Mucosa of descending colon (tissue), 3 donors: ENCODE measurements at regions not wholly inside any gene's neighbourhood (a gene's known extent, or its start where the extent isn't known, plus 50 kb on each side); places are given as distances from the start of the nearest gene placed in this dataset.

Experiments
- ATAC-seq: fragments of 200-7000 bp; cut with Tn5 transposase; one replicate; pipeline ENCODE4 v1.9.1; 2020; ENCODE audit warnings: mild to moderate bottlenecking, moderate library complexity
- DNase-seq, 3 donors: peaks; one replicate each; pipeline ENCODE4 v3.0.0-alpha.2; 2020
- H3K36me3 ChIP-seq: fragments of 200-600 bp; one replicate; pipeline ENCODE4 v1.8.0; 2021; ENCODE audit warnings: low read depth, mild to moderate bottlenecking
- H3K4me1 ChIP-seq: fragments of 200-600 bp; one replicate; pipeline ENCODE4 v1.8.0; 2021; ENCODE audit warnings: low read depth, mild to moderate bottlenecking
- H3K4me3 ChIP-seq: fragments of 200-600 bp; one replicate; pipeline ENCODE4 v1.8.0; 2021; ENCODE audit warnings: mild to moderate bottlenecking
- H3K9me3 ChIP-seq: fragments of 200-600 bp; one replicate; pipeline ENCODE4 v1.8.0; 2021; ENCODE audit warnings: mild to moderate bottlenecking
- intact Hi-C, 2 donors: fragments of 100-400 bp; cut with DNase I in 1 of 2; cut with micrococcal nuclease in 1 of 2; formaldehyde crosslinking; loops; one replicate each; pipeline versions ENCODE4 v1.11.0 to v1.11.1; 2022; cut with DNase I, micrococcal nuclease
- TF ChIP-seq, protein P1 (sequence below): fragments of 200-600 bp; IDR thresholded peaks from one replicate; pipeline ENCODE4 v1.8.0; 2022; ENCODE audit warnings: antibody characterized with exemption, mild to moderate bottlenecking
- donor health status: DM: no; HTN: no; CAD: no; lungs with moderate emphysema.
- donor health status: DM: no; HTN: no; CAD: no.
- donor health status: DM: no; HTN: yes; CAD: no.

- H3K36me3 ChIP-seq = no peaks in the 10 kb centered on the region
- H3K4me3 ChIP-seq = no peak overlapping the region
- TF ChIP-seq, protein P1, sequence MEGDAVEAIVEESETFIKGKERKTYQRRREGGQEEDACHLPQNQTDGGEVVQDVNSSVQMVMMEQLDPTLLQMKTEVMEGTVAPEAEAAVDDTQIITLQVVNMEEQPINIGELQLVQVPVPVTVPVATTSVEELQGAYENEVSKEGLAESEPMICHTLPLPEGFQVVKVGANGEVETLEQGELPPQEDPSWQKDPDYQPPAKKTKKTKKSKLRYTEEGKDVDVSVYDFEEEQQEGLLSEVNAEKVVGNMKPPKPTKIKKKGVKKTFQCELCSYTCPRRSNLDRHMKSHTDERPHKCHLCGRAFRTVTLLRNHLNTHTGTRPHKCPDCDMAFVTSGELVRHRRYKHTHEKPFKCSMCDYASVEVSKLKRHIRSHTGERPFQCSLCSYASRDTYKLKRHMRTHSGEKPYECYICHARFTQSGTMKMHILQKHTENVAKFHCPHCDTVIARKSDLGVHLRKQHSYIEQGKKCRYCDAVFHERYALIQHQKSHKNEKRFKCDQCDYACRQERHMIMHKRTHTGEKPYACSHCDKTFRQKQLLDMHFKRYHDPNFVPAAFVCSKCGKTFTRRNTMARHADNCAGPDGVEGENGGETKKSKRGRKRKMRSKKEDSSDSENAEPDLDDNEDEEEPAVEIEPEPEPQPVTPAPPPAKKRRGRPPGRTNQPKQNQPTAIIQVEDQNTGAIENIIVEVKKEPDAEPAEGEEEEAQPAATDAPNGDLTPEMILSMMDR = no peak
- intact Hi-C loops = no loop called here
- no peaks in the 10 kb centered on the region for H3K4me1 ChIP-seq
- no peaks in the 10 kb centered on the region for H3K9me3 ChIP-seq
- no peak for ATAC-seq
- DNase-seq = no peak
Observed at GRCh38 chr10:129333706-129334105, 133.3 kb upstream of the MGMT start.

- no peak overlapping the region for H3K4me3 ChIP-seq
- H3K9me3 ChIP-seq = no peaks in the 10 kb centered on the region
- no peaks in the 10 kb centered on the region for H3K36me3 ChIP-seq
- intact Hi-C loops = no loop called here
- no peaks in the 10 kb centered on the region for H3K4me1 ChIP-seq
- DNase-seq = no peak
- TF ChIP-seq, protein P1 = no peak
- no peak for ATAC-seq
Observed at GRCh38 chr10:129334266-129334665, 132.8 kb upstream of the MGMT start.

GRCh38 chr10:129335396-129335795 is 131.6 kb upstream of the MGMT start:
- intact Hi-C loops = no loop called here
- TF ChIP-seq, protein P1 = no peak
- Histone ChIP-seq H3K9me3 (no peaks in the 10 kb centered on the region), H3K36me3 (no peaks in the 10 kb centered on the region), H3K4me3 (no peak overlapping the region), H3K4me1 (no peaks in the 10 kb centered on the region)
- ATAC-seq (no peak), DNase-seq (no peak)

GRCh38 chr10:129335942-129336341 is 131.1 kb upstream of the MGMT start:
- TF ChIP-seq, protein P1 = no peak
- no peak for DNase-seq
- H3K36me3 ChIP-seq = no peaks in the 10 kb centered on the region
- intact Hi-C loops = no loop called here
- H3K4me1 ChIP-seq = no peaks in the 10 kb centered on the region
- ATAC-seq = no peak
- H3K4me3 ChIP-seq = no peak overlapping the region
- H3K9me3 ChIP-seq = no peaks in the 10 kb centered on the region

DNA sequence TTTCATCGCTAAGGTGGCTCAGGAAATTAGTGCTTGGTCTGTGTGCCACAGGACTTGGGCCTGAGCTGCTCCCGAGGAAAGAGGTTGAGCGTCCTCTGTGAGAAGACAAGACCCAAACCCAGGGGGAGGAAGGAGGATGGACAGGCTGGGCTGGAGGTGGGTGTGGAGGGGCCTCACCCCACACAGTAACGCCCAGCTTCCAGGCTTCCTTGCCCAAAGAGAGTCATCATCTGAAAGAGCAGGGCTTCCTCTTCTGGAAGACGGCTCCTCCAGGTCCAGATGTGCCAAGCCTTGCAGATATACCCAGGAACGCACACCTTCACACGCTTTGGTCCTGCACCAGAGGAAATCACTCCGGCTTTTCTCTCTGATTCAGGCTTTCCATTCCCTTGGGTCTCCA is 127.8 kb upstream of the MGMT start:
- intact Hi-C loops = no loop called here

More for the DNA sequence above, 127.8 kb upstream of the MGMT start:
- no peaks in the 10 kb centered on the region for H3K36me3 ChIP-seq
- H3K4me1 ChIP-seq = no peaks in the 10 kb centered on the region
- no peak for ATAC-seq
- no peak overlapping the region for H3K4me3 ChIP-seq
- TF ChIP-seq, protein P1 = no peak
- no peaks in the 10 kb centered on the region for H3K9me3 ChIP-seq
- no peak for DNase-seq
